Hepatocyte (in vitro differentiated cells): ENCODE measurements at regions not wholly inside any gene's neighbourhood (a gene's known extent, or its start where the extent isn't known, plus 50 kb on each side); places are given as distances from the start of the nearest gene placed in this dataset.

ENCODE experiments used
- DNase-seq: peaks from one replicate; pipeline ENCODE4 v3.0.0-alpha.2; 2016; ENCODE audit warnings: low spot score
- H2AFZ ChIP-seq: fragments of 200-600 bp; sonication (generic); 2 replicates; pipeline ENCODE4 v1.6.0; 2016; ENCODE audit warnings: antibody characterized with exemption, mild to moderate bottlenecking
- H3K27ac ChIP-seq: fragments of 200-600 bp; sonication (generic); 2 replicates; pipeline ENCODE4 v1.5.1; 2016; ENCODE audit warnings: mild to moderate bottlenecking
- H3K27me3 ChIP-seq: fragments of 200-600 bp; sonication (generic); 2 replicates; pipeline ENCODE4 v1.6.1; 2016
- H3K36me3 ChIP-seq: fragments of 200-600 bp; sonication (generic); replicated peaks from 2 replicates; pipeline ENCODE4 v1.5.1; 2016; ENCODE audit warnings: low read depth; ENCODE audit not compliant: insufficient read depth
- H3K4me1 ChIP-seq: fragments of 200-600 bp; sonication (generic); 2 replicates; pipeline ENCODE4 v1.5.1; 2016; ENCODE audit warnings: mild to moderate bottlenecking, moderate library complexity; ENCODE audit not compliant: insufficient read depth
- H3K4me2 ChIP-seq: fragments of 200-600 bp; sonication (generic); 2 replicates; pipeline ENCODE4 v1.6.0; 2016
- H3K4me3 ChIP-seq: fragments of 200-600 bp; sonication (generic); 2 replicates; pipeline ENCODE4 v1.5.1; 2016; ENCODE audit warnings: mild to moderate bottlenecking
- H3K79me2 ChIP-seq: fragments of 200-600 bp; sonication (generic); 2 replicates; pipeline ENCODE4 v1.6.0; 2017; ENCODE audit warnings: mild to moderate bottlenecking
- H3K9me2 ChIP-seq: fragments of 200-600 bp; sonication (generic); replicated peaks from 2 replicates; pipeline ENCODE4 v1.6.0; 2017; ENCODE audit warnings: mild to moderate bottlenecking; ENCODE audit not compliant: insufficient read depth
- H3K9me3 ChIP-seq: fragments of 200-600 bp; sonication (generic); 2 replicates; pipeline ENCODE4 v1.5.1; 2016; ENCODE audit warnings: low read depth, mild to moderate bottlenecking
- H4K20me1 ChIP-seq: fragments of 200-600 bp; sonication (generic); 2 replicates; pipeline ENCODE4 v1.6.0; 2016; ENCODE audit warnings: mild to moderate bottlenecking; ENCODE audit not compliant: insufficient read depth, poor library complexity, severe bottlenecking
- EZH2 ChIP-seq: fragments of 200-600 bp; sonication (generic); IDR thresholded peaks from 2 replicates; pipeline ENCODE4 v1.6.1; 2016; ENCODE audit warnings: antibody characterized with exemption, mild to moderate bottlenecking, borderline replicate concordance
- EZH2phosphoT487 ChIP-seq: fragments of 200-600 bp; sonication (generic); IDR thresholded peaks from one replicate; pipeline ENCODE4 v1.6.1; 2018; ENCODE audit warnings: antibody characterized with exemption, mild to moderate bottlenecking, low read depth, moderate library complexity; ENCODE audit not compliant: unreplicated experiment, severe bottlenecking
- WGBS: methylation state at CpG from one replicate; pipeline ENCODE4 v1.1.6; 2016; ENCODE audit warnings: low lambda C conversion rate; ENCODE audit errors: missing lambda C conversion rate; 5-methylcytosine and 5-hydroxymethylcytosine counted together
- TF ChIP-seq, protein P1 (sequence below): fragments of 200-600 bp; sonication (generic); IDR thresholded peaks from 2 replicates; pipeline ENCODE4 v1.5.1; 2016; ENCODE audit warnings: antibody characterized with exemption, mild to moderate bottlenecking; ENCODE audit not compliant: poor library complexity

- Histone ChIP-seq H4K20me1 (no peaks in the 10 kb centered on the region), H3K4me1 (no peaks in the 10 kb centered on the region), H3K4me3 (no peak overlapping the region), H3K36me3 (no peaks in the 10 kb centered on the region), H3K27ac (no peak overlapping the region), H3K9me3 (no peaks in the 10 kb centered on the region), H3K4me2 (no peak overlapping the region), H3K27me3 (peaks cover 2% of the 10 kb centered on the region), H3K9me2 (no peaks in the 10 kb centered on the region), H3K79me2 (no peaks in the 10 kb centered on the region), H2AFZ (no peak overlapping the region)
- no peak for DNase-seq
- TF ChIP-seq EZH2phosphoT487: no peak
- no peak for TF ChIP-seq EZH2
- TF ChIP-seq, protein P1, sequence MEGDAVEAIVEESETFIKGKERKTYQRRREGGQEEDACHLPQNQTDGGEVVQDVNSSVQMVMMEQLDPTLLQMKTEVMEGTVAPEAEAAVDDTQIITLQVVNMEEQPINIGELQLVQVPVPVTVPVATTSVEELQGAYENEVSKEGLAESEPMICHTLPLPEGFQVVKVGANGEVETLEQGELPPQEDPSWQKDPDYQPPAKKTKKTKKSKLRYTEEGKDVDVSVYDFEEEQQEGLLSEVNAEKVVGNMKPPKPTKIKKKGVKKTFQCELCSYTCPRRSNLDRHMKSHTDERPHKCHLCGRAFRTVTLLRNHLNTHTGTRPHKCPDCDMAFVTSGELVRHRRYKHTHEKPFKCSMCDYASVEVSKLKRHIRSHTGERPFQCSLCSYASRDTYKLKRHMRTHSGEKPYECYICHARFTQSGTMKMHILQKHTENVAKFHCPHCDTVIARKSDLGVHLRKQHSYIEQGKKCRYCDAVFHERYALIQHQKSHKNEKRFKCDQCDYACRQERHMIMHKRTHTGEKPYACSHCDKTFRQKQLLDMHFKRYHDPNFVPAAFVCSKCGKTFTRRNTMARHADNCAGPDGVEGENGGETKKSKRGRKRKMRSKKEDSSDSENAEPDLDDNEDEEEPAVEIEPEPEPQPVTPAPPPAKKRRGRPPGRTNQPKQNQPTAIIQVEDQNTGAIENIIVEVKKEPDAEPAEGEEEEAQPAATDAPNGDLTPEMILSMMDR: no peak
- 55% methylated on average over 1 of the region's 1 CpG for whole genome bisulfite sequencing
Observed at GRCh38 chr4:42824278-42824977, 68.1 kb upstream of the GRXCR1 start.

DNA sequence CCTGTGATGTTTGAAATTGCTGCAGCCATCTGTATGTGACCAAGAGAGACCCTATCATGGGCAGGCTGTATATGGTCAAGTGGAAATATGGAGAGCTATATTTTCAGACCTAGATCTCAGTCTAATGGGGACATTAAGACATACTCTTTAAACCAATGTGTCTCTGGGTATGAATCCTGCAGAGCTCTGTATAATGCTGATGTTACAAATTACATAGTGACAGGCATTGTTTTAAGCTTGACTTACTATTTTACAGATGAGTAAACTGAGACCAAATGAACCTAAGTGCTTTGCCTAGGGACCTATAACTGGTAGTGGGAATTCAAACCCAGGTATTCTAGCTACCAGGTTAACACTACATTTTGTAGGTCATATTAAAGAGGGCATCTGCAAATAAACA is 71.3 kb upstream of the GRXCR1 start:
- Histone ChIP-seq H3K27me3 (peaks cover 6% of the 10 kb centered on the region), H3K4me3 (no peak overlapping the region), H2AFZ (no peak overlapping the region), H3K79me2 (no peaks in the 10 kb centered on the region), H3K9me3 (no peaks in the 10 kb centered on the region), H3K36me3 (no peaks in the 10 kb centered on the region), H3K4me1 (no peaks in the 10 kb centered on the region), H3K27ac (no peak overlapping the region), H3K4me2 (no peak overlapping the region), H3K9me2 (no peaks in the 10 kb centered on the region), H4K20me1 (no peaks in the 10 kb centered on the region)
- no peak for TF ChIP-seq EZH2
- no peak for TF ChIP-seq EZH2phosphoT487
- TF ChIP-seq, protein P1: no peak
- DNase-seq: no peak

GRCh38 chr4:42819863-42820514 is 72.5 kb upstream of the GRXCR1 start:
- H3K79me2 ChIP-seq: no peaks in the 10 kb centered on the region
- TF ChIP-seq EZH2phosphoT487 (no peak), EZH2 (no peak)
- TF ChIP-seq, protein P1: no peak
- no peaks in the 10 kb centered on the region for H3K9me3 ChIP-seq
- no peaks in the 10 kb centered on the region for H4K20me1 ChIP-seq
- no peak for DNase-seq
- WGBS: 0% methylated on average over 2 of the region's 2 CpGs
- H3K4me1 ChIP-seq: no peaks in the 10 kb centered on the region
- no peaks in the 10 kb centered on the region for H3K9me2 ChIP-seq
- H3K4me2 ChIP-seq: no peak overlapping the region
- H3K27me3 ChIP-seq: peaks cover 6% of the 10 kb centered on the region
- H3K27ac ChIP-seq: no peak overlapping the region
- H2AFZ ChIP-seq: no peak overlapping the region
- no peak overlapping the region for H3K4me3 ChIP-seq
- H3K36me3 ChIP-seq: no peaks in the 10 kb centered on the region

GRCh38 chr4:42817913-42818312 is 74.6 kb upstream of the GRXCR1 start:
- Histone ChIP-seq H4K20me1 (no peaks in the 10 kb centered on the region), H3K4me3 (no peak overlapping the region), H3K27me3 (peaks cover 6% of the 10 kb centered on the region), H3K79me2 (no peaks in the 10 kb centered on the region), H3K9me3 (no peaks in the 10 kb centered on the region), H3K9me2 (no peaks in the 10 kb centered on the region), H2AFZ (no peak overlapping the region), H3K36me3 (no peaks in the 10 kb centered on the region), H3K27ac (no peak overlapping the region), H3K4me1 (no peaks in the 10 kb centered on the region), H3K4me2 (no peak overlapping the region)
- DNase-seq: no peak
- TF ChIP-seq, protein P1: no peak
- TF ChIP-seq EZH2 (no peak), EZH2phosphoT487 (no peak)
